CD4-positive, alpha-beta T cell treated with Interleukin-2 at 100 ng/mL for 4 hours (primary cell): ENCODE measurements at regions not wholly inside any gene's neighbourhood (a gene's known extent, or its start where the extent isn't known, plus 50 kb on each side); places are given as distances from the start of the nearest gene placed in this dataset.

Source experiments
- DNase-seq: peaks from one replicate; pipeline ENCODE4 v3.0.0-alpha.2; 2020; ENCODE audit warnings: low spot score

GRCh38 chr13:27370305-27370872 lies 54.0 kb upstream of the GTF3A start:
- DNase-seq = no peak

GRCh38 chr13:27371932-27372331 lies 52.5 kb upstream of the GTF3A start:
- DNase-seq = no peak

GRCh38 chr13:27372896-27373295 lies 51.5 kb upstream of the GTF3A start:
- no peak for DNase-seq

- no peak for DNase-seq
Observed at GRCh38 chr13:27374126-27374613, 50.2 kb upstream of the GTF3A start.
